ENCODE measurements at regions not wholly inside any gene's neighbourhood (a gene's known extent, or its start where the extent isn't known, plus 50 kb on each side); places are given as distances from the start of the nearest gene placed in this dataset.

DNA sequence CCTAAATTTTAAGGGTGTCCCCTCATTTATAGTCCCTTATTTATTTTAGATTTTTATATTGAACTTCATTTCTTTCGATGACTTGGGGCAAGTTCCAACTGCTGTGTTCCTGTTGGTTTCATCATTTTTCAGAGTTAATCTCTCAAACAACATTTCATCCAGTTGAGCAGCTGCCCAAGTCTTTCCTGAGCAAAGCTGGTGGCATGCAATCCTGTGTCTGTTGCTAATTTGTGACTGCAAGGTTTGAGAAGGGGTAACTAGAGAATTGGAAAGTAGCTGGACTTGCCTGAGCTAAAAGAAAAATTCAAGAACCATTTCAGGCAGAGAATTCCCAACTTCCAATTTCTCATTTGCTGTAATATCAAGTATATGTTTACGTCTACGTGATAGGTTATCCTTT lies 881.5 kb upstream of the SLC35B3 start:
- H3K4me3 Mint-ChIP-seq = no peak overlapping the region
- H3K9ac ChIP-seq (ENCODE audit: extremely low read depth, low read length, poor library complexity, severe bottlenecking) = no peak overlapping the region
- TF ChIP-seq, protein P1, sequence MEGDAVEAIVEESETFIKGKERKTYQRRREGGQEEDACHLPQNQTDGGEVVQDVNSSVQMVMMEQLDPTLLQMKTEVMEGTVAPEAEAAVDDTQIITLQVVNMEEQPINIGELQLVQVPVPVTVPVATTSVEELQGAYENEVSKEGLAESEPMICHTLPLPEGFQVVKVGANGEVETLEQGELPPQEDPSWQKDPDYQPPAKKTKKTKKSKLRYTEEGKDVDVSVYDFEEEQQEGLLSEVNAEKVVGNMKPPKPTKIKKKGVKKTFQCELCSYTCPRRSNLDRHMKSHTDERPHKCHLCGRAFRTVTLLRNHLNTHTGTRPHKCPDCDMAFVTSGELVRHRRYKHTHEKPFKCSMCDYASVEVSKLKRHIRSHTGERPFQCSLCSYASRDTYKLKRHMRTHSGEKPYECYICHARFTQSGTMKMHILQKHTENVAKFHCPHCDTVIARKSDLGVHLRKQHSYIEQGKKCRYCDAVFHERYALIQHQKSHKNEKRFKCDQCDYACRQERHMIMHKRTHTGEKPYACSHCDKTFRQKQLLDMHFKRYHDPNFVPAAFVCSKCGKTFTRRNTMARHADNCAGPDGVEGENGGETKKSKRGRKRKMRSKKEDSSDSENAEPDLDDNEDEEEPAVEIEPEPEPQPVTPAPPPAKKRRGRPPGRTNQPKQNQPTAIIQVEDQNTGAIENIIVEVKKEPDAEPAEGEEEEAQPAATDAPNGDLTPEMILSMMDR (conservative IDR thresholded peaks at IDR 0.05) = no peak
- H3K36me3 Mint-ChIP-seq (ENCODE audit: low read depth) = no peaks in the 10 kb centered on the region
- no peaks in the 10 kb centered on the region for H3K27me3 Mint-ChIP-seq (ENCODE audit: insufficient read depth)
- H3K27ac ChIP-seq (ENCODE audit: low read depth, low read length) = no peak overlapping the region
- no peaks in the 10 kb centered on the region for H3K9me3 ChIP-seq (ENCODE audit: control insufficient read depth, low read length)
- WGBS, 2 experiments (ENCODE audit: insufficient coverage in 1 of 2, insufficient read length in 1 of 2) = 96 to 100% methylated on average over 2 to 3 of the region's 3 CpGs
- no peaks in the 10 kb centered on the region for H3K4me1 ChIP-seq (ENCODE audit: control insufficient read depth, insufficient read depth, low read length)
- no peak for DNase-seq
- H3K36me3 ChIP-seq (ENCODE audit: control insufficient read depth, insufficient read depth, low read length) = no peaks in the 10 kb centered on the region
- H3K9me3 Mint-ChIP-seq = no peaks in the 10 kb centered on the region
- H3K4me3 ChIP-seq (ENCODE audit: low read length) = no peak overlapping the region
- H3K27me3 ChIP-seq (ENCODE audit: control insufficient read depth, insufficient read depth, low read length, poor library complexity, severe bottlenecking) = no peaks in the 10 kb centered on the region
- H3K27ac Mint-ChIP-seq = no peak overlapping the region
- H3K4me1 Mint-ChIP-seq = peaks cover 9% of the 10 kb centered on the region

GRCh38 chr6:9315966-9316650 lies 880.8 kb upstream of the SLC35B3 start:
- DNase-seq = no peak
- no peak overlapping the region for H3K4me3 Mint-ChIP-seq
- no peaks in the 10 kb centered on the region for H3K9me3 ChIP-seq (ENCODE audit: control insufficient read depth, low read length)
- no peak overlapping the region for H3K4me3 ChIP-seq (ENCODE audit: low read length)
- no peaks in the 10 kb centered on the region for H3K27me3 Mint-ChIP-seq (ENCODE audit: insufficient read depth)
- H3K4me1 ChIP-seq (ENCODE audit: control insufficient read depth, insufficient read depth, low read length) = no peaks in the 10 kb centered on the region
- H3K27ac ChIP-seq (ENCODE audit: low read depth, low read length) = no peak overlapping the region
- H3K36me3 Mint-ChIP-seq (ENCODE audit: low read depth) = no peaks in the 10 kb centered on the region
- no peak overlapping the region for H3K27ac Mint-ChIP-seq
- no peaks in the 10 kb centered on the region for H3K27me3 ChIP-seq (ENCODE audit: control insufficient read depth, insufficient read depth, low read length, poor library complexity, severe bottlenecking)
- H3K9me3 Mint-ChIP-seq = no peaks in the 10 kb centered on the region
- no peaks in the 10 kb centered on the region for H3K36me3 ChIP-seq (ENCODE audit: control insufficient read depth, insufficient read depth, low read length)
- WGBS, 2 experiments (ENCODE audit: insufficient coverage in 1 of 2, insufficient read length in 1 of 2) = 97 to 100% methylated on average over 1 to 4 of the region's 4 CpGs
- H3K9ac ChIP-seq (ENCODE audit: extremely low read depth, low read length, poor library complexity, severe bottlenecking) = no peak overlapping the region
- TF ChIP-seq, protein P1 (conservative IDR thresholded peaks at IDR 0.05) = no peak
- H3K4me1 Mint-ChIP-seq = peaks cover 2% of the 10 kb centered on the region

DNA sequence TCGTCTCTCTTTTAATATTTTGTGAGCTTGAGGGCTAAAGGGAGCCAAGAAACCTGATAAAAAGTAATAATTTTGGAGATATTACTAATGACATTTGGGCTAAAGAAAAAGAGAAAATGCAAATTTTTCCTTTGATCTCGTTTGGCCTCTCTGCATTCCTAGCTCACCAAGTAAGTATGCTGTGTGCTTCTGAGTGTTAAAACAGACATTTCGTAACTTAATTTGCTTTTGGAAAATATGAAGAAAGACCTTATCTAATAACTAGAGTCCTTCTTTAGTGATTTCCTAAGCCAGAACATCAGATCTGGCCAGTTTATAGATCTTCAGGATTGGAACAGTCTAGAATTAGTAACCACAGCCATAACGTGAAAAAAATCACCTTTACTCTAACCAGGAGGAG lies 872.9 kb upstream of the SLC35B3 start:
- no peaks in the 10 kb centered on the region for H3K27me3 ChIP-seq (ENCODE audit: control insufficient read depth, insufficient read depth, low read length, poor library complexity, severe bottlenecking)
- H3K9me3 Mint-ChIP-seq = no peaks in the 10 kb centered on the region
- H3K4me1 ChIP-seq (ENCODE audit: control insufficient read depth, insufficient read depth, low read length) = no peaks in the 10 kb centered on the region
- H3K9me3 ChIP-seq (ENCODE audit: control insufficient read depth, low read length) = no peaks in the 10 kb centered on the region
- no peak overlapping the region for H3K27ac ChIP-seq (ENCODE audit: low read depth, low read length)
- DNase-seq = no peak
- H3K4me3 Mint-ChIP-seq = no peak overlapping the region
- no peak overlapping the region for H3K4me3 ChIP-seq (ENCODE audit: low read length)
- H3K4me1 Mint-ChIP-seq = peaks cover 3% of the 10 kb centered on the region
- WGBS, 2 experiments (ENCODE audit: insufficient coverage in 1 of 2, insufficient read length in 1 of 2) = 83 to 100% methylated on average over 2 to 4 of the region's 4 CpGs
- no peaks in the 10 kb centered on the region for H3K36me3 ChIP-seq (ENCODE audit: control insufficient read depth, insufficient read depth, low read length)
- H3K27ac Mint-ChIP-seq = no peak overlapping the region
- TF ChIP-seq, protein P1 (conservative IDR thresholded peaks at IDR 0.05) = no peak
- no peak overlapping the region for H3K9ac ChIP-seq (ENCODE audit: extremely low read depth, low read length, poor library complexity, severe bottlenecking)
- no peaks in the 10 kb centered on the region for H3K36me3 Mint-ChIP-seq (ENCODE audit: low read depth)
- H3K27me3 Mint-ChIP-seq (ENCODE audit: insufficient read depth) = no peaks in the 10 kb centered on the region

Data from endodermal cell (in vitro differentiated cells).